DOHH2 (cell line): ENCODE measurements at regions not wholly inside any gene's neighbourhood (a gene's known extent, or its start where the extent isn't known, plus 50 kb on each side); places are given as distances from the start of the nearest gene placed in this dataset.

Experiments
- H3F3A ChIP-seq: fragments of 200-600 bp; sonication (generic), shearing (Covaris generic); 2 replicates; pipeline ENCODE4 v1.6.0; 2016; ENCODE audit warnings: antibody characterized with exemption, mild to moderate bottlenecking; ENCODE audit not compliant: control insufficient read depth, insufficient read depth
- H3K27ac ChIP-seq: fragments of 200-600 bp; sonication (generic); 2 replicates; pipeline ENCODE4 v1.5.1; 2014; ENCODE audit warnings: low read depth, mild to moderate bottlenecking, low read length, moderate library complexity
- H3K27me3 ChIP-seq: fragments of 200-600 bp; sonication (generic); 2 replicates; pipeline ENCODE4 v1.6.1; 2014; ENCODE audit warnings: mild to moderate bottlenecking, low read length, mixed read lengths; ENCODE audit not compliant: control insufficient read depth
- H3K36me3 ChIP-seq: fragments of 200-600 bp; sonication (generic); 2 replicates; pipeline ENCODE4 v1.6.1; 2014; ENCODE audit warnings: mild to moderate bottlenecking, low read length, moderate library complexity, mixed read lengths; ENCODE audit not compliant: control insufficient read depth
- H3K4me1 ChIP-seq: fragments of 200-600 bp; sonication (generic); 2 replicates; pipeline ENCODE4 v1.6.1; 2014; ENCODE audit warnings: mild to moderate bottlenecking, low read length, mixed read lengths; ENCODE audit not compliant: control insufficient read depth
- H3K4me2 ChIP-seq: fragments of 200-600 bp; sonication (generic); 2 replicates; pipeline ENCODE4 v1.6.0; 2014; ENCODE audit warnings: mild to moderate bottlenecking, low read length, moderate library complexity
- H3K4me3 ChIP-seq: fragments of 200-600 bp; sonication (generic); 2 replicates; pipeline ENCODE4 v1.5.1; 2014; ENCODE audit warnings: mild to moderate bottlenecking, low read length, mixed read lengths
- H3K79me2 ChIP-seq: fragments of 200-600 bp; sonication (generic); 2 replicates; pipeline ENCODE4 v1.6.1; 2014; ENCODE audit warnings: mild to moderate bottlenecking, low read length, mixed read lengths; ENCODE audit not compliant: control insufficient read depth
- H3K9me2 ChIP-seq: fragments of 200-600 bp; sonication (generic); replicated peaks from 2 replicates; pipeline ENCODE4 v1.6.1; 2014; ENCODE audit warnings: mild to moderate bottlenecking, low read length, mixed read lengths; ENCODE audit not compliant: control insufficient read depth
- H3K9me3 ChIP-seq: fragments of 200-600 bp; sonication (generic); 2 replicates; pipeline ENCODE4 v1.6.1; 2014; ENCODE audit warnings: antibody characterized with exemption, low read length, mixed read lengths; ENCODE audit not compliant: control insufficient read depth, insufficient read depth
- H4K20me1 ChIP-seq: fragments of 200-600 bp; sonication (generic); 2 replicates; pipeline ENCODE4 v1.6.0; 2014; ENCODE audit warnings: low read depth, mild to moderate bottlenecking, antibody characterized with exemption, low read length, moderate library complexity; ENCODE audit not compliant: control insufficient read depth, insufficient read depth
- CTCF ChIP-seq: fragments of 200-600 bp; sonication (generic); IDR thresholded peaks from one replicate; pipeline ENCODE4 v1.5.1; 2014; ENCODE audit warnings: antibody characterized with exemption, mild to moderate bottlenecking, low read depth, low read length; ENCODE audit not compliant: poor library complexity, severe bottlenecking
- EZH2phosphoT487 ChIP-seq: fragments of 200-600 bp; sonication (generic); IDR thresholded peaks from 2 replicates; pipeline ENCODE4 v1.6.1; 2017; ENCODE audit warnings: borderline replicate concordance, mild to moderate bottlenecking, antibody characterized with exemption, low read length, moderate library complexity, mixed read lengths

- TF ChIP-seq EZH2phosphoT487 (no peak), CTCF (no peak)
- no peaks in the 10 kb centered on the region for H3F3A ChIP-seq
- peaks cover 8% of the 10 kb centered on the region for H3K4me1 ChIP-seq
- no peaks in the 10 kb centered on the region for H4K20me1 ChIP-seq
- H3K9me3 ChIP-seq, result peaks cover under 1% of the 10 kb centered on the region; the same call in 1 of the 2 replicates
- H3K4me2 ChIP-seq, result no peak overlapping the region
- no peaks in the 10 kb centered on the region for H3K27me3 ChIP-seq
- H3K27ac ChIP-seq, result no peak overlapping the region
- H3K36me3 ChIP-seq, result no peaks in the 10 kb centered on the region
- no peaks in the 10 kb centered on the region for H3K79me2 ChIP-seq
- H3K9me2 ChIP-seq, result no peaks in the 10 kb centered on the region
- H3K4me3 ChIP-seq, result no peak overlapping the region
These were observed 457.0 kb downstream of the INHBA start for GRCh38 chr7:41245916-41246315.

- Histone ChIP-seq H3K79me2 (no peaks in the 10 kb centered on the region), H3K4me2 (no peak overlapping the region), H3K4me1 (peaks cover 8% of the 10 kb centered on the region), H3F3A (no peaks in the 10 kb centered on the region), H3K9me2 (no peaks in the 10 kb centered on the region), H3K4me3 (no peak overlapping the region), H4K20me1 (no peaks in the 10 kb centered on the region), H3K27ac (no peak overlapping the region), H3K36me3 (no peaks in the 10 kb centered on the region), H3K9me3 (0 out of 2 replicates have a peak, but pooled peaks cover 3% of the 10 kb centered on the region), H3K27me3 (no peaks in the 10 kb centered on the region)
- TF ChIP-seq CTCF (no peak), EZH2phosphoT487 (no peak)
These were observed 458.6 kb downstream of the INHBA start for GRCh38 chr7:41244246-41244645.

GRCh38 chr7:41241641-41242040, 461.2 kb downstream of the INHBA start:
- H3K36me3 ChIP-seq, result no peaks in the 10 kb centered on the region
- no peaks in the 10 kb centered on the region for H3K79me2 ChIP-seq
- no peaks in the 10 kb centered on the region for H3F3A ChIP-seq
- TF ChIP-seq CTCF (no peak), EZH2phosphoT487 (no peak)
- no peak overlapping the region for H3K4me3 ChIP-seq
- H3K4me1 ChIP-seq, result no peaks in the 10 kb centered on the region
- H3K4me2 ChIP-seq, result no peak overlapping the region
- H3K27me3 ChIP-seq, result no peaks in the 10 kb centered on the region
- H3K9me3 ChIP-seq, result 0 out of 2 replicates have a peak, but pooled peaks cover 3% of the 10 kb centered on the region
- H3K9me2 ChIP-seq, result no peaks in the 10 kb centered on the region
- H4K20me1 ChIP-seq, result no peaks in the 10 kb centered on the region
- no peak overlapping the region for H3K27ac ChIP-seq
